ENCODE measurements at regions not wholly inside any gene's neighbourhood (a gene's known extent, or its start where the extent isn't known, plus 50 kb on each side); places are given as distances from the start of the nearest gene placed in this dataset.
"Not testable (repeated sequence)": the region's sequence is repeated elsewhere in the genome, so short reads cannot be mapped to it uniquely, and the experiment has no call there.

DNA sequence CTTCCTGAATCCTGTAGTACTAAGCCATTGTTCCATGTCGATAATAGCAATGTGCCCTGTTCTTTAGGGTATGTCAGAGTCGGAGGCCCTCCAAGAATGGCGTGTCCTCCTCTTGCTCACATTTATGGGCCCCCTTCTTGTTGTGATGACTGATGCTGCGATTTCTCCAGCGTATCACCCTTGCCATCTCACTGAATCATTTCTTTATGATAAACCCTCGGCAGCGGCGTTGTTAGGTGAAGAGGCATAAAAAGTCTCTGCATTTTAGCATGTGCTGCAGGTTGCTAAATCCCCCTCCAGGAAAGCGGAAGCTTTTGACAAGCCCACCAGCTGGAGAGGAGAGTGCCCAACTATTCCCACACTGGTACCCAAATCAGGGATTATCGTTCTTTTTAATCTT lies 1045.3 kb downstream of the BRD1 start:
- DNase-seq = no peak

DNA sequence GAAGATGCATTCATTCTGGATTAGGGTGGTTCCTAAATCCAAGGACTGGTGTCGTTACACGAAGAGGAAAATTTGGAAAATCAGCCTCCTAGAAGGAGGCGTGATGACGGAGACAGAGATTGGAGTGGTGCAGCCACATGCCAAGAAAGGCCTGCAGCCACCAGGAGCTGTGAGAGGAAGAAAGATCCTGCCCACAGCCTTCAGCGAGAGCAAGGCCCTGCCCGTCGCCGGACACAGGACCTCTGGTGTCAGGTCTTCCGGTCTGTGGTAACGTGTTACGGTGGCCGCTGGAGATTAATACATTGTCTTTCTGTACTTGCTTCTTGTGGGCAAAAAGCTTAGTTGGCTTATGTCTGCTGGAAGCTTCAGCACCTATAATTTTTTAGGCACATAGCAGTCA lies 1045.8 kb downstream of the BRD1 start:
- no peak for DNase-seq

DNA sequence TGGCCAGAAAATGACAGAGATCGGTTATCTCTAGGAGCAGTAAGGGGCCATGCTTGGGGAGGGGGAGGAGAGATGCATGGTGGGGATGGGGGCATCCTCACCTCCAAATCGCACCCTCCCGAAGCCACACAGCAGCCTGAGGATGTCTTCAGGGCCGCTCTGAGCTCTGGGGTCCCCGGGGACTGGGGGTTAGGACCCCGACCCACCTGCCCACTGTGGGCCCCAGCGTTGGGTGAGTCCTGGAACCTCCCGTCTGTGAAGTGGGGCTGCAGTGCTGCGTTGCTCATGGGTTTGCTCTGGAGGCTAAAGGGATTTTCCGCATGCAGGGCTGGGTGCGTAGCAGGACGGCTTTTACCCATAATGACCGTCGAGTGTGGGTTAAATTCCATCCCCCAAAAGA lies 1046.3 kb downstream of the BRD1 start:
- DNase-seq = no peak

DNA sequence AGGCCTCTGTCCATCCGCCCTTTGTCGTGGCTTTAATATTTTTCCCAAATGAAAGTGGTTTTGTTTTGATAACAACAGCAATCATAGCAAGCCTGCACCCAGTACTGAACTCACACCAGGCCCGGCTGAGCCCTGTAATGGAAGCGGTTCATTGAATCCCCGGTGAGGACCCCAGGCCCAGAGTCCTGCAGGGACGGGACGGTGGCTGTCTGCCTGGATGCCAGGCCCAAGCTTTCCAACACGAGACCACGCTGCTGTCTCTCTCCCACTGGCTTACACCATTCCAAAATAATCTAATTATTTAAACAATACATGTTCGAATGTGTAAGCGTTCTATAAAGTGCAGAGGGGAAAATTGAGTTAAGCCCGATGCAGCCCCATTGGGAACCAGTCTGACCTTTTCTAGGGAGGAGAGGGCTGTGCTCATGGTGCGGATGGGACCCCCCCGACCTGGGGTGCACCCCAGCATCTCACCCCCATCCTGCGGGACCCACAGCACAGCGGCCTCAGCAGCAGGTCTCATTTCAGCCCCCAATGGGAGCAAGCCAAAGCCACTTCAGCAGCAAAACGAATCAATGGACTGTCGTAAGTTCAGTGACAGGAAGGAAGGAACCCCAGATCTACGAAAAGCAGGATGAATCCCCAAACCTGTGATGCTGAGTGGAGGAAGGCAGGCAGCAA lies 1046.9 kb downstream of the BRD1 start:
- DNase-seq = no peak

DNA sequence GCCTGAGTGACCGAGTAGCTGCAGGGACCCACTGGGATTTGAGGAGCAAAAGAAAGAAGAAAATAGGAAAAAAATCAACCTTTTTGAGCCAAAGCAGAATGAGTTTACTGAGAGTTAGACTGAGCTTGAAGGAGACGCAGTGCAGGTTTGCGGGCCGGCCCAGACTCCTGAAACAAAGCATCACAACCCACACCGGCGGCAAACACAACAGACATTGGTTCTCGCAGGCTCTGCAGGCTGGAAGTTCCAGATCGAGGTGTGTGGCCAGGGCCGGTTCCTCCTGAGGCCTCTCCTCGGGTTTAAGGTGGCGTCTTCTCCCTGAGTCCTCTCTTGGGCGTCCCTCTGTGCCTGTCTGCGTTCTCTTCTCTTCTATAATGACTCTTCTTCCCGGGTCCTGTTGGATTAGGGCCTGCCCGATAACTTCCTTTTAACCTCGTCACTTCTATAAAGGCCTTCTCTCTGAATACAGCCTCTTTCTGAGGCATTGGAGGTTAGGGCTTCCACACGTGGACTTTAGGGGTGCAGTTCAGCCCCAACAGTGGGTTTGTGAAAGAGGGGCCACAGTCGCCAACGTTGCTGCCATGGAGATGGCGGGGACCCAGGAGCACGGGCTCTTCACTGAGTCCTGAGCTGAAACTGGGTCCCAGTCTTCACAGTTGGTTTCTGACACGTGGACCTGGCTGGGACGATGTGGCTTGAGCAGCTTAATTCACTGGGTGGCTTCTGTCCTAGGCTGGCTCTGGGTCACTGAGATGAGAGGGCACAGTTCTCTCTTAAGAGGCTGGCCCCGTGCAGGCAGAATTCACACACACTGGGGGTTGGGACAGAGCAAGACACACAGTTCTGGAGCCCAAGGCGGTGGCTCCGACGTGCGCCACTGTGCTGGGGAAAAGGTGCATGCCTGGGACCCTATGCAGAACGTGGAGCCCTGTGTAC lies 1047.7 kb downstream of the BRD1 start:
- no peak for DNase-seq

DNA sequence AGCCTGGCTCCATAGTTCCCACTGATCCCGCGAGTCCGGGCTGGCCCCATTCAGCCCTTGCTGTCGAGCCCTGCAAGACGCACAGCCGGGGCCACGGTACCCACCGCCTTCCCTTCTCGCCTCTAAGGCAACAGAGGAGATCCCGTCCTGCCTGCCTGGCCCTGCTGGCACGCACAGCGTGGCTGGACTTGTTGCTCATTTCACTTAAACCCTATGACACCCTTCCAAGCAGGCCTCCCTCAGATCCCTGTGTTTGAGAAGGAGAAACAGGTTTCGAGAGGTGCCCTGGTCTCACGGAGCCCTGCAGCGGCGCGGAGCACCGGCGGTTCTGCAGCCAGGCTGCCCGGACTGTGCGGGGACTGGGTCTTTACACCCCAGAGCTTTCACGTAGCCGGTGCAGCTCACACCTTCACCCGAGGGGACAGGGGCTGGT lies 1048.4 kb downstream of the BRD1 start:
- DNase-seq = no peak

DNA sequence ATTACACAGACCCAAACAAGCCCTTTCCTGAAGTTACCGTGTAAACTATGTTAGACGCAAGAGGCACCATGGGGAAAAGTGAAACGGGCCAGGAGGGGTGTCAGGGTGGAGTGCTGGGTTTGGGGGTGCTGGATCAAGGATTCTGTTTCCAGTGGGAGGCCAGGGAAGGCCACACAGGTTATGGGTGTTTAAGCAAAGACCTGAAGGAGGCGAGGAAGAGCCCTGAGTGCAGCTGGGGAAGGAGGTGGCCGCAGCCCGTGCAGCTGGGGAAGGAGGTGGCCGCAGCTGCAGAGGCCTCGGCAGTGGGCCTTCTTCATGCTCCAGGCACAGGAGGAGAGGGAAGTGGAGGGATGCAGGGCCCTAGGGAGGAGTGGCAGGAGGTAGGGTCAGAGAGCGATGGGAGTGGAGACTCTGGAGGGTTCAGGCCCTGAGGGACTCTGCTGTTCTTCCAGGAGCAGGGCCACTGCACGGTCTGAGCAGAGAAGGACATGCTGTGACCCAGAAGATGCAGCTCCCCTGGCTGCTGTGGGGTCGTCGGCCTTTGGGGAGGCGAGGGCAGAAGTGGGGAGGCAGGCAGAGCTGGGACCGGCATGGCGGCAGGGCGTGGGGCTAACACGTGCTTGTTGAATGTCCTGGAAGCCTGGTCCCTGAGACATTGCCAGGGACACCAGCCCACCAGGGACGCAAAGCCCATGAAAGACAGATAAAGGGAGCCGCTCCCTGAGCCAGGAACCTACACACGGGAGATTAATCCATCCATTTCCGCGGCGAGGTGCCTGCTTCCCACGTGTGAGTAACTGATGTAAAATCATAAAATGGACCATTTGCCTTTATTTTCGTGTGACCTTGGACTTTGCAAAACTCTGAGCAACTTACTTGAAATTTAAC lies 1049.1 kb downstream of the BRD1 start:
- DNase-seq = no peak

DNA sequence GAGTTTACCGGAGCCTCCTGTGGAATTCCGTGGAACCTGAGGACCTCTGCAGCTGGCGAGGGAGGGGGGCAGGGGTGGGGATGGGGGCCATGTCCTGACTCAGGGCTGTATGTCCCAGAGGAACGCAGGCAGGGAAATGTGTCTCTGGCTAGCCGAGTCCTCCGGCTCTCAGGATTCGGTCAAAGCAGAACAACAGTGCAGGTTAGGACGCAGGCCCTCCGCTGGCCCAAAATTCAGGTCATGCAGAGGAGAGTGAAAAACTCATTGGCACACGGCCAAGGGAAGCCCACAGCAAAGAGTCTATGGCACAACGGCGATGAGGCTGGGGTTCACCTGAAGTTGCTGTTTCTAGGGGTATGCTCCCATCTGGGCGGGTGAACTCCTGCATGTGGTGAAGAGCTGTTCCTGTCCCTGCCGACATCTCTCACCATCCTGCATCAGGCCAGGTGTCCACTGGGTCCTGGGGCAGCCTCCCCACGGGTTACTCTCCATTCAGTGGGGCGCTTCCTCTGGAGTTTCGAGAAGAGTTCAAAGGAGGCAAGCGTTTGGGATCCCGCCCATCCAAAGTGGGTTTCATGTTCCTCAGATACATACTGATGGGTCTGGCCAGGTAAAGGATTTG lies 1055.3 kb downstream of the BRD1 start:
- DNase-seq = no peak

DNA sequence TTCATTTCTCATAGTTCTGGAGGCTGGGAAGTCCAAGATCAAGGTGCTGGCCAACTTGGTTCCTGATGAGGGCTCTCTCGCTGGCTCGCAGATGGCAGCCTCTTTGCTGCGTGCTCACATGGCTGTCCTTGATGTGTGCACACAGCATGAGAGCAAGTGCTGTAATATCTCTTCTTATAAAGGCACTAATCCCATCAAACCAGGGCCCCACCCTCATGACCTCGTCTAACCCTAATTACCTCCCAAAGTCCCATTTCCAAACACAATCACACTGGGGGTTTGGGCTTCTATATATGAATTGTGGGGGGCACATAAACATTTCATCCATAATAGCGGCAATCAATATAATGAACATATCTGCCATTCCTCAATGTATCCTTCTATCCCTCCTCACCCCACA lies 1062.1 kb downstream of the BRD1 start:
- DNase-seq = no peak

DNA sequence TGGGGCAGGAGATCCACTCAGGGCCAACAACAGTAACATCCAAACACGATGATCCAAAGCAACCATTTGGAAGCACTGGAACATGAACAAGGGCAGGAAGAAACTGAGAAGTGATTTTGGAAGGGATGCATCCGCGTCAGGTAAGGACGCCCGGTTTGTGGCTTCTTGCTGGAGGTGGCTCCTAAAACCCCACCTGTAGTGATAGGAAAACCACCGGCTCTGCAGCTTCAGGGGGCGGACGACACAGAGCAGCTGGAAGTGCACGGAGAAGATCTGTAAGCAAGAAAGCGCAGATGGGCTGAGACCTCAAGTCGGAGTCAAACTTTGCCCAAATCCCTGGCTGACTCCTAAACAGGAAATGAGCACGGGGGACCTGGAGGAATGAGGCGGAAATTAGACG lies 1066.1 kb downstream of the BRD1 start:
- no peak for DNase-seq

DNA sequence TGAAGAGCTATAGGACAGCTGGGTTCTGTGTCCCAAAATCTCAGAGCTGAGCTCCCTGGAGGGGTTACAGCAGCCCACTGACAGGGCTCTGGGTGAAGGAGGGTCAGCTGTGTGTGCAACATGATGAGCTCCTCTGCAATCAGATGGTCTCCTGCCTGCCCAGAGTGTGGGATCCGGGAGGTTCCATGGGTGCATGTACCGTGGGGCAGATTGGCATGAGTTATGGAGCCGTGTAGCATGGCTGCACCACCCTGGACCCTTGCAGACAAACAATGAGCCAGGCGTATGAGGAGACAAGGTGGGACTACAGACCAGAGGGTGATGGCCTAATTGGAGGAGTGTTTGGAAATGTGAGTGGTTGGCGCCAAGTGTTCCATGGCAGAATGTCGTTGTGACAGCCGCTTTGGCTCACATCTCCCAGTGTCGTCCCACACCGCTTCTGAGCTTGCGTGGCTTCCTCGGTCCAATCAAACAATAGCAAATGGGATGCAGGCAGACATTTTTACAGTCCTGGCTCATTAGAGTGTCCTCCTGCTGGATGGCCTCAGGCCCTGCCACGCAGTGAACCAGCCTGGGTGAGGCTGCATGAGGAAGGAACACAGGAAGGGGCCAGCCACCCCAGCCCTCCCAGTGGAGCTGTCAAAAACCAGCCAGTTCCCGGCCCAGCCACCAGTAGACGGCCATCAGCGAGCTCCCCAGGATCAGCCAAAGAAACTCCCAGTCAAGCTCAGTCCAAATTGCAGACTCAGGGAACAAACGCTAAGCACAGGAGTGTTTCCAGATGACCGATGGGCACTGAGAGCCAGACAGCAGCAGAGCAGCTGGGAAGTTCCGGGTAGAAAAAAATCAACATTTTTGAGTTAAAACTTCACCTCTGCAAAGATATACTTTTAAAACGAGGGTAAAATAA lies 1066.9 kb downstream of the BRD1 start:
- DNase-seq = no peak

DNA sequence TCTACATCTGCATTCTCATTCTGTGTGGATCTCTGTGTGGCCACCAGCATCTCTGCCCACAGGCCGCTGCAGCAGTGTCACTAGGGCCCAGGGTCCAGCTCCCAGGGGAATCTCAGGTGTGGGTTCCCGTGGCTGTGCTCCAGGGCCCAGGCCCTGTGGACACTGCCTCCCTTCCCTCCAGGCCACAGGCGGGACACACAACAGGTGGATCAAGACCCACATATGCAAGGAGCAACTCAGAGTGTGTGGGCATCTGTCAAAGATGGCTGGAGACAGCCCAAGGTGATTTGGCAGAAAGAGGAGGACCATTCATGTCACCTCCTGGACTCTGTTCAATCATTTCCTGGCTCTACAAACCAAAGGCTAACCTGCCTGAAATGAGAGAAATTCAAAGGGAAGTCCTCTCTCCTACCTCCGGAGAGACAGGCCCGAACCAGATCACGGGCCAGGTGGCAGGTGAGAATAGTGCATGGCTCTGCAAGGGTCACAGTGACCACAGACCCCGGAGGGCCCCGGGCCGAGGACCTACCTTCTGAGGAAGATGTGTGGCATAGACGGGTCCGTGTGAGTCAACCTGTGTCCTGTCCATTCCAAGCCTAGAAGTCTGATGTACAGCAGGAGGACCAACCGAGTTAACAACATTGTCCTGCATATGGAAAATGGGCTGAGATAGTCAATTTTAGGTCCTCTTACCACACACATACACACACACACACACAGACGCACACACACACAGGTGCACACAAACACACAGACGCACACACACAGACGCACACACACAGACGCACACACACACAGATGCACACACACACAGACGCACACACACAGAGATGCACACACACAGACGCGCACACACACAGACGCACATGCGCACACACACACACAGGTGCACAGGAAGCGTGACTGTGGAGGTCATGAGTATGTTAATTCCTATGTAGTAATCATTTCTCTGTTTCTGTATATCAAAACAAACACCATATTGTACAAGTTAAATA lies 1068.5 kb downstream of the BRD1 start:
- DNase-seq = no peak

DNA sequence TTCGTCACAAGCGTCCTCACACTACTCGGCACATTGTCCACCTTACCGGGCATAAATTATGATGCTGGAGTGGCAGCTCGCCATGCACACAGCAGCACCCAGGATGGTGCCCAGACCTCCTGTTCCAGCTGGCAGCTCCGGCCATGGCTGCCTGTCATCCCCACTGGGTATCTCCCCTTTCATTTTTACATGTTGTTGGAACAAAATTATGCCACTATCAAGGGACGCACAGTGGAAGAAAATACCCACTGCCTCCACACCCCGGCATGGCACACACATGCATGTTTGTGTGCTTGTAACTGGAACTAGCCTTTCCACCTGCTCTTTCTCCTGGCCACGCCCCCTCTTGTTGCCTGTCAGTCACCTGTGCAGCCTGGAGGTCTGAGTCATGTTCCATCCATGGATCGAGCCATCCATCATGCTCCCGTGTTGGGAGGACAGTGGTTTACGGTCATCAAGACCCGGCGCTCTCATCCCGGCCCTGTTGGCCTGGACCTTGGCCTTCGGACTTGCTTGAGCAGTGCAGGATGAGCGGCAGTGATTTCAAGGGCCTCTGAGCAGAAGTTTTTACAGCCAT lies 1069.6 kb downstream of the BRD1 start:
- no peak for DNase-seq

DNA sequence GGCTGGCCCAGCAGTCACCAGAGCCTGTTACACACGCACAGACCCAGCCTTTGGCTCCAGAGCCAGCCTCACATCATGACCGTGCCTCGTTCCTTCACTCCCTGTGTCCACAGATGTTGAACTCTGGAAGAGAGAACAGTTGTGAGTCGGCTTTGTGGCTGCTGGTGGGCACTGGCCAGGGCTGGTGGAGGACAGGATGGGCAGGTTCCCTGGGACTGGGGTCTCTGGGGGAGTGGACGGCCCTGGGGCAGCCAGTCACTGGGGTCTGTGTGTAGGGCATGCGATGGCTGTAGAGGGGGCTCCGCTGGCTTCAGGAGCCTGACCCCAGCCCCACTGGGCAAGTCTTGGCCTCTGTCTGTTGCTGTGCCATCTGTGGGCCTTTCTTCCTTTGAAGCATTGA lies 1070.1 kb downstream of the BRD1 start:
- no peak for DNase-seq

DNA sequence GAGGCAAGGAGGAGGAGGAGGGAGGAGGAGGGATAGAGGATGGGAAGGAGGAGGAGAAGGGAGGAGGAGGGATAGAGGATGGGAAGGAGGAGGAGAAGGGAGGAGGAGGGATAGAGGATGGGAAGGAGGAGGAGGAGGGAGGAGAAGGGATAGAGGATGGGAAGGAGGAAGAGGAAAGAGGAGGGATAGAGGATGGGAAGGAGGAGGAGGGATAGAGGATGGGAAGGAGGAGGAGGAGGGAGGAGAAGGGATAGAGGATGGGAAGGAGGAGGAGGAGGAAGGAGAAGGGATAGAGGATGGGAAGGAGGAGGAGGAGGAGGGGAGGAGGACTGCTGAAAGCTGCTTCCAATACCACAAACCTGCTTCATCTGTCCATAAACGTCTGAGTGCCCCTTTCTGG lies 1070.5 kb downstream of the BRD1 start:
- not testable (repeated sequence) for DNase-seq

DNA sequence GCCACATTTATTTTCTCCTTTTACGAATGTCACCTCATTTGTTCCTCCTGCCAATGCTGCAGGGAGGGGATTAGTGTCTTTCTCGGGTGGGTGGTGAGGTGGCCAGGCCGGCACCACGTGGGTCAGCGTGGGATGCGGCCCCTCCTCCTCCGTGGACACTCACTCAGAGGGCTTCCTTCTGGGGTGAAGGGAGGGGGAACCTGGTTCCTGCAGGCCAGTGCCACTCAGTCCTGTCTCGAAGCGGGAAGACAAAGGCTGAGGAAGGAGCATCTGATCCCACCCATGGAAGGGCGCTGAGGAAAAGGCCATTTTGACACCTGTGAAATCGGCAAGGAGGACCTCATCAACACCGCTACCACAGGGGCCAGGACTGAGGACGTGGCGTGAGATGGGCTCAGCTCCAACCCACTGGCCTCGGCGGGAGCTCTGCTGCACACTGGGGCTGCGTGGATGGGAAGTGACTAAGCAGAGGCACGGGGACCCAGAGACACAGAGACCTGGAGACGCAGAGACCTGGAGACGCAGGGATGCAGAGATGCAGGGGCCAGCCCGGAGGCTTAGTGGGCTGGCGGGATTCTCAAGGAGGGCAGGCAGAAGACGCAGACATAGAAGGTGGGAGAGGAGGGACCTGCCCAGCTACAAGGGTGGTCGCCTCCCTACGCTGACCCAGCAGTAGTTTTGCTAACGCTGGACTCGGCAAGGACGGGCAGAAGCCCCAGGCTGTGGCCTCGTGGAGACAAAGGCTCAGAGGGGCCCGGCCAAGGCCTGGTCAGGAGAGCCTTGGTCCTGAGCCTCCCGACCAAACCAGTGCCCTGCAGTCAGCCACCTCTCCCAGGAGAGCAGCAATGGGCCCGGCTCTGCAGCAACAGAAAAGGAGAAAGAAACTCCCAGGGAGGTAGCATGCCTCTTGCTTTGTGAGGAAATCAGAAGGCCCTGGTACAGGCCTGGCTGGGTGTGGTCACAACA lies 1071.2 kb downstream of the BRD1 start:
- no peak for DNase-seq

DNA sequence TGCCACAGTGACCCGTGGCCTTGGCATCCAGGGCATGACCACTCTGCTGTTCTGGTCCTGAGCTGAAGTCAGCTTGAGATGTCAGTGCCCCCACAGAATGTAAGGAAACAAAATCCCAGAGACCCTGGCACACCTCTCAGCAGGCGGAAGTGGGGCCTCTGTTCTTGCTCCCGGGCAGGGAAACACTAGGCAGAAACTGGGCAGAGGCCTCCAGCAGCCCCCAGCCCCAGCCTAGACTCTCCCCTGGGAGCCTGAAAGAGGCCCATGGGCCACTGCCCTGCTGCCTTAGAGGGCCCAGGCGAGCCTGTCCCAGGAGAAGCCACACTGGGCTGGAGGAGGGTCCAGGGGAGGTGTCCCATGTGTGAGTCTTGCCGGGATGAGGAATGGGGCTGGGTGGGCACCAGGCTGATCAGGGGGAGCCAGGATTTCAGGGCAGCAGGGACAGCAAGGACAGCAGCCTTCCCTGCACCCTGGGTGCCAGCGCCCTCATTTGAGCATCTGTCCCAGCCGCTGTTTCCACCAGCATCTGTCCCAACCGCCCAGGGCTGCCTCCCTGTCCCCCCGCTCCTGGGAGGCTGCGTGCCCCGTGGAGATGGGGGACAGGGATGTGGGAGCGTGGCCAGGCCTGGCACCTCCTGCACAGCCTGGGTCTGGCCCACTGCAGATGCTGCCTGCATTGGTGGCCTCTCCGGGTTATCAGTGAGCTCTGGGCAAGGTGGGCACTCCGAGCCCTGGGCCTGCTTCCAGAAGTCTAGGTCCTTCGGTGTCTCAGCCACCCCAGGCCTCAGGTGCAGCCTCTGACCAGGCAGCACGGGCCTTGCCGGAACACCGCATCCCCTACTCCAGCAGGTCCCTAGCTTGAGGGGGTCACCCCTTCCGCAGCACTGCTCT lies 1072.4 kb downstream of the BRD1 start:
- no peak for DNase-seq

DNA sequence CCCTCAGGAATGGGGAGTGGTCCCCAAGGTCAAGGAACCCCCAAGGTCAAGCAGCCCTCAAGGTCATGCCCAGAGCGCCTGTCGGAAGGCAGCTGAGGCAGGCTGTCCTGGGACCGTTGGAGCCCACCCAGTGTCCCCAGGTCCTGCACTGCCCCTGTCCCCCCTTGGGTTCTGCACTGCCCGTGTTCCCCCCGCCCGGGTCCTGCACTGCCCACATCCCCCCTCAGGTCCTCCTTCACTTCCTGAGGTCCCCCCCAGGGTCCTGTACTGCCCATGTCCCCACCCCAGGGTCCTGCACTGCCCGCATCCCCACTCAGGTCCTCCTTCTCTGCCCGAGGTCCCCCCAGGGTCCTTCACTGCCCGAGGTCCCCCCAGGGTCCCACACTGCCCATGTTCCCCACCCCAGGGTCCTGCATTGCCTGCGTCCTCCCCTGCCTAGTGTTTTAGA lies 1073.0 kb downstream of the BRD1 start:
- no peak for DNase-seq
